ENCODE measurements at regions not wholly inside any gene's neighbourhood (a gene's known extent, or its start where the extent isn't known, plus 50 kb on each side); places are given as distances from the start of the nearest gene placed in this dataset.

DNA sequence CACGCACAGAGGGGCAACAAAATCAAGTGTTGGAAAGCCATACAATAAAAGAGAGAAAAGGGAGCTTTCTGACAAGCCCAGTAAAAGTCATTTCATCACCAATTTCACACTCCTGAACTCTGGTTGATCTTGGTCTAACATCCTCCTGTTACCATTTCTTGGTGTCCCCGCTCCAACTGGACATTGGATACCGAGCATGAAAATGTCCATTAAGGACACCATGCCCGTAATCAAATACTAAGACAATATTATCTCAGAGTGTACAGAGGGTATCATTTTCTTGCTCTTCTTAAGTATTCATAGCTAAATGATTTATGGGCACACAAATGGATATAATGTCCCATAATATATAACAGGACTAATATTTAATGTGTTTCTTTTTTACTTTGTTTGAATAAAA lies 218.9 kb downstream of the EPHA4 start:
- TF ChIP-seq POLR2A (IDR thresholded peaks at IDR 0.05; ENCODE audit: low read depth, low read length) (no peak), SPI1 (IDR thresholded peaks at IDR 0.05; ENCODE audit: low read depth, low read length) (no peak), POLR2AphosphoS5 (IDR thresholded peaks at IDR 0.05; ENCODE audit: low read depth, low read length) (no peak)
